DND-41 (cell line): ENCODE measurements at regions not wholly inside any gene's neighbourhood (a gene's known extent, or its start where the extent isn't known, plus 50 kb on each side); places are given as distances from the start of the nearest gene placed in this dataset.

Experiments
- ATAC-seq: fragments of 200-7000 bp; cut with Tn5 transposase; 3 replicates; pipeline ENCODE4 v1.9.1; 2021; ENCODE audit warnings: low read depth; ENCODE audit not compliant: insufficient read depth
- DNase-seq: peaks from one replicate; pipeline ENCODE4 v3.0.0-alpha.2; 2020
- H2AFZ ChIP-seq: 2 replicates; pipeline ENCODE4 v1.6.0; 2012; ENCODE audit warnings: low read depth, low read length
- H3K27ac ChIP-seq: 2 replicates; pipeline ENCODE4 v1.5.1; 2012; ENCODE audit warnings: low read length, inconsistent platforms
- H3K27me3 ChIP-seq: fragments of 200-600 bp; sonication (generic); 2 replicates; pipeline ENCODE4 v1.6.0; 2012; ENCODE audit warnings: low read length, mild to moderate bottlenecking, inconsistent platforms; ENCODE audit not compliant: insufficient read depth, poor library complexity
- H3K36me3 ChIP-seq: 2 replicates; pipeline ENCODE4 v1.5.1; 2012; ENCODE audit warnings: low read length, inconsistent platforms; ENCODE audit not compliant: insufficient read depth
- H3K4me1 ChIP-seq: 2 replicates; pipeline ENCODE4 v1.5.1; 2012; ENCODE audit warnings: mild to moderate bottlenecking, low read length; ENCODE audit not compliant: insufficient read depth
- H3K4me2 ChIP-seq: 2 replicates; pipeline ENCODE4 v1.6.0; 2012; ENCODE audit warnings: mild to moderate bottlenecking, moderate library complexity, low read length, inconsistent platforms; ENCODE audit not compliant: insufficient read depth
- H3K4me3 ChIP-seq, 2 experiments: fragments of 200-600 bp in 1 of 2; shearing (Covaris generic) in 1 of 2; 2 replicates each; pipeline ENCODE4 v1.5.1; 2012 to 2016; ENCODE audit warnings: inconsistent platforms in 2 of 2, low read length in 2 of 2, mild to moderate bottlenecking in 2 of 2, low read depth in 1 of 2, moderate library complexity in 1 of 2
- H3K79me2 ChIP-seq: 2 replicates; pipeline ENCODE4 v1.6.0; 2012; ENCODE audit warnings: low read length, inconsistent platforms; ENCODE audit not compliant: insufficient read depth
- H3K9ac ChIP-seq: 2 replicates; pipeline ENCODE4 v1.6.0; 2012; ENCODE audit warnings: low read depth, mild to moderate bottlenecking, inconsistent platforms, low read length, moderate library complexity
- H3K9me3 ChIP-seq: 2 replicates; pipeline ENCODE4 v1.5.1; 2012; ENCODE audit warnings: low read length, moderate library complexity, mild to moderate bottlenecking, inconsistent platforms; ENCODE audit not compliant: insufficient read depth, severe bottlenecking
- H4K20me1 ChIP-seq: 2 replicates; pipeline ENCODE4 v1.6.0; 2012; ENCODE audit warnings: low read length; ENCODE audit not compliant: insufficient read depth
- CTCF ChIP-seq: IDR thresholded peaks from 2 replicates; pipeline ENCODE4 v1.5.1; 2012; ENCODE audit warnings: borderline replicate concordance, low read length, moderate library complexity, mild to moderate bottlenecking; ENCODE audit not compliant: poor library complexity, severe bottlenecking; ENCODE audit errors: extremely low read depth
- EZH2 ChIP-seq: IDR thresholded peaks from 3 replicates; pipeline ENCODE4 v1.6.1; 2012; ENCODE audit warnings: borderline replicate concordance, low read depth, mild to moderate bottlenecking, moderate library complexity, low read length, inconsistent platforms; ENCODE audit not compliant: severe bottlenecking

DNA sequence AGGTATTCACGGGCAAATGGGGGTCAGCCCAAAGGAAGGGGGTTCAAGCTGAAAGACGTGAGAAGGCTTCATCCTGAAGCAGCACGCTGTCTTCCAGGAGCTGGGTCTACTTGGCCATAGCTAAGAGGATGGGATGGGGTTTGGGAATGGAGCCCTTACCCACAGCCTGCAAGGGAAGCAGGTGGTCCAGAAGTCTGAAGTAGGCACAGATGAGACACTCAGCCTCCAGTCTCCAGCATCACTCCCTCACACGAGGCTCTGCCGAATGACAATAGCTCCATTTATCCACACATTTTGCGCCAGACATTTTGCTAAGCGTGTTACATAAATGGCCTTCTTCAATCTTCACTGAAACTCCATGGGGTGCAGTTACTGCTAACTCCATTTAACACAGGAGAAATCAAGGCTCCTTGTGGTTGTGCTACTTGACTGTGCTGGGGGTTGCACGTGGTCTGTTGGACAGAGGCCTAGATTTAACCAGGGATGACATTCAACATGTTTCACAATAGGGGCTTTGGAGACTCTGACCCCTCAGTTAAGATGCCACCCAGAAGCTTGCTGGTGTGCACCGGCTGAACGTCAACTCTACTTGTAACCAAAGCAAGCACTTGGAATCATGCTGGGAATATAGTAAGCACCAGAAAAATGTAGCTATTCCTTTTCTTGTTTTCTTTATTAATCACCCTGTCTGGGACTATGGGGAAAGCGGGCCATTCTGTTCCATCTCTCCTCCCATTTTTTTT lies 85.3 kb downstream of the FAM241B start:
- no peaks in the 10 kb centered on the region for H4K20me1 ChIP-seq
- no peaks in the 10 kb centered on the region for H3K4me1 ChIP-seq
- no peak overlapping the region for H3K4me2 ChIP-seq
- H3K4me3 ChIP-seq: no peak overlapping the region
- TF ChIP-seq CTCF (no peak), EZH2 (no peak)
- no peak overlapping the region for H3K9ac ChIP-seq
- no peaks in the 10 kb centered on the region for H3K79me2 ChIP-seq
- ATAC-seq (no peak), DNase-seq (no peak)
- H3K9me3 ChIP-seq: no peaks in the 10 kb centered on the region
- no peak overlapping the region for H2AFZ ChIP-seq
- no peak overlapping the region for H3K27ac ChIP-seq
- H3K27me3 ChIP-seq: no peaks in the 10 kb centered on the region
- no peaks in the 10 kb centered on the region for H3K36me3 ChIP-seq

GRCh38 chr10:69715899-69716606 lies 85.7 kb upstream of the COL13A1 start:
- no peak overlapping the region for H3K27ac ChIP-seq
- no peak overlapping the region for H3K9ac ChIP-seq
- TF ChIP-seq EZH2: no peak
- no peak for TF ChIP-seq CTCF
- no peaks in the 10 kb centered on the region for H4K20me1 ChIP-seq
- H3K9me3 ChIP-seq: no peaks in the 10 kb centered on the region
- H2AFZ ChIP-seq: no peak overlapping the region
- H3K4me3 ChIP-seq: no peak overlapping the region
- no peaks in the 10 kb centered on the region for H3K4me1 ChIP-seq
- ATAC-seq (no peak), DNase-seq (no peak)
- H3K4me2 ChIP-seq: no peak overlapping the region
- no peaks in the 10 kb centered on the region for H3K79me2 ChIP-seq
- H3K36me3 ChIP-seq: no peaks in the 10 kb centered on the region
- no peaks in the 10 kb centered on the region for H3K27me3 ChIP-seq

GRCh38 chr10:69716711-69717560 lies 84.8 kb upstream of the COL13A1 start:
- DNase-seq (peak; percentile 60), ATAC-seq (peak; percentile 75; the same call in 2 of the 3 replicates)
- H2AFZ ChIP-seq: no peak overlapping the region
- TF ChIP-seq EZH2 (no peak), CTCF (peak; percentile 93)
- no peaks in the 10 kb centered on the region for H4K20me1 ChIP-seq
- no peak overlapping the region for H3K4me2 ChIP-seq
- H3K9ac ChIP-seq: no peak overlapping the region
- H3K79me2 ChIP-seq: no peaks in the 10 kb centered on the region
- H3K36me3 ChIP-seq: no peaks in the 10 kb centered on the region
- no peak overlapping the region for H3K4me3 ChIP-seq
- no peaks in the 10 kb centered on the region for H3K4me1 ChIP-seq
- H3K9me3 ChIP-seq: no peaks in the 10 kb centered on the region
- H3K27ac ChIP-seq: no peak overlapping the region
- no peaks in the 10 kb centered on the region for H3K27me3 ChIP-seq
